Mucosa of stomach (tissue), 1 donor: ENCODE measurements at regions not wholly inside any gene's neighbourhood (a gene's known extent, or its start where the extent isn't known, plus 50 kb on each side); places are given as distances from the start of the nearest gene placed in this dataset.

Experiments
- H3K27me3 ChIP-seq: one replicate; pipeline ENCODE4 v1.7.0; 2013; ENCODE audit warnings: mild to moderate bottlenecking, low read length; ENCODE audit not compliant: control insufficient read depth, insufficient read depth
- H3K36me3 ChIP-seq: one replicate; pipeline ENCODE4 v1.7.0; 2013; ENCODE audit warnings: low read length; ENCODE audit not compliant: control insufficient read depth, insufficient read depth
- H3K4me1 ChIP-seq: one replicate; pipeline ENCODE4 v1.7.0; 2013; ENCODE audit warnings: mild to moderate bottlenecking, low read length; ENCODE audit not compliant: control insufficient read depth, insufficient read depth
- H3K4me3 ChIP-seq: one replicate; pipeline ENCODE4 v1.7.0; 2013; ENCODE audit warnings: low read length
- H3K9ac ChIP-seq: one replicate; pipeline ENCODE4 v1.7.0; 2013; ENCODE audit warnings: mild to moderate bottlenecking, low read length, moderate library complexity
- H3K9me3 ChIP-seq: one replicate; pipeline ENCODE4 v1.7.0; 2013; ENCODE audit warnings: mild to moderate bottlenecking, low read length, moderate library complexity; ENCODE audit not compliant: control insufficient read depth
- donor health status: Pancreatic carcinoma.

GRCh38 chr18:40925071-40925541 is 1029.9 kb upstream of the PIK3C3 start:
- Histone ChIP-seq H3K9me3 (no peaks in the 10 kb centered on the region), H3K9ac (no peak overlapping the region), H3K36me3 (no peaks in the 10 kb centered on the region), H3K27me3 (no peaks in the 10 kb centered on the region), H3K4me1 (no peaks in the 10 kb centered on the region), H3K4me3 (no peak overlapping the region)

- no peaks in the 10 kb centered on the region for H3K9me3 ChIP-seq
- H3K4me3 ChIP-seq: no peak overlapping the region
- H3K27me3 ChIP-seq: no peaks in the 10 kb centered on the region
- H3K4me1 ChIP-seq: no peaks in the 10 kb centered on the region
- H3K36me3 ChIP-seq: no peaks in the 10 kb centered on the region
- no peak overlapping the region for H3K9ac ChIP-seq
Observed at GRCh38 chr18:40921845-40922629, 1033.0 kb upstream of the PIK3C3 start.

- Histone ChIP-seq H3K4me1 (no peaks in the 10 kb centered on the region), H3K4me3 (no peak overlapping the region), H3K9me3 (no peaks in the 10 kb centered on the region)
Observed at GRCh38 chr18:40917056-40917455, 1038.0 kb upstream of the PIK3C3 start.

GRCh38 chr18:40915724-40916123 is 1039.3 kb upstream of the PIK3C3 start:
- Histone ChIP-seq H3K9ac (no peak overlapping the region), H3K27me3 (no peaks in the 10 kb centered on the region), H3K4me1 (no peaks in the 10 kb centered on the region), H3K36me3 (no peaks in the 10 kb centered on the region), H3K9me3 (no peaks in the 10 kb centered on the region), H3K4me3 (no peak overlapping the region)

More at GRCh38 chr18:40917056-40917455, 1038.0 kb upstream of the PIK3C3 start:
- Histone ChIP-seq H3K9ac (no peak overlapping the region), H3K36me3 (no peaks in the 10 kb centered on the region), H3K27me3 (no peaks in the 10 kb centered on the region)

- Histone ChIP-seq H3K9ac (no peak overlapping the region), H3K9me3 (no peaks in the 10 kb centered on the region), H3K4me1 (no peaks in the 10 kb centered on the region), H3K27me3 (no peaks in the 10 kb centered on the region), H3K4me3 (no peak overlapping the region), H3K36me3 (no peaks in the 10 kb centered on the region)
Observed at GRCh38 chr18:40911582-40912254, 1043.3 kb upstream of the PIK3C3 start.

- H3K36me3 ChIP-seq: no peaks in the 10 kb centered on the region
- H3K9me3 ChIP-seq: no peaks in the 10 kb centered on the region
- no peaks in the 10 kb centered on the region for H3K27me3 ChIP-seq
- no peaks in the 10 kb centered on the region for H3K4me1 ChIP-seq
- H3K9ac ChIP-seq: no peak overlapping the region
- H3K4me3 ChIP-seq: no peak overlapping the region
Observed at GRCh38 chr18:40911041-40911440, 1044.0 kb upstream of the PIK3C3 start.

- H3K36me3 ChIP-seq: no peaks in the 10 kb centered on the region
- H3K4me1 ChIP-seq: no peaks in the 10 kb centered on the region
- H3K9ac ChIP-seq: no peak overlapping the region
- H3K27me3 ChIP-seq: no peaks in the 10 kb centered on the region
- H3K4me3 ChIP-seq: no peak overlapping the region
- H3K9me3 ChIP-seq: no peaks in the 10 kb centered on the region
Observed at GRCh38 chr18:40907842-40908241, 1047.2 kb upstream of the PIK3C3 start.

- Histone ChIP-seq H3K27me3 (no peaks in the 10 kb centered on the region), H3K9ac (no peak overlapping the region), H3K4me1 (no peaks in the 10 kb centered on the region), H3K36me3 (no peaks in the 10 kb centered on the region), H3K9me3 (no peaks in the 10 kb centered on the region), H3K4me3 (no peak overlapping the region)
Observed at GRCh38 chr18:40904295-40904694, 1050.7 kb upstream of the PIK3C3 start.

- no peak overlapping the region for H3K4me3 ChIP-seq
- no peaks in the 10 kb centered on the region for H3K27me3 ChIP-seq
- no peak overlapping the region for H3K9ac ChIP-seq
- H3K9me3 ChIP-seq: no peaks in the 10 kb centered on the region
- no peaks in the 10 kb centered on the region for H3K36me3 ChIP-seq
- H3K4me1 ChIP-seq: no peaks in the 10 kb centered on the region
Observed at GRCh38 chr18:40902436-40902835, 1052.6 kb upstream of the PIK3C3 start.

GRCh38 chr18:40897884-40898283 is 1057.2 kb upstream of the PIK3C3 start:
- Histone ChIP-seq H3K4me3 (no peak overlapping the region), H3K36me3 (no peaks in the 10 kb centered on the region), H3K9me3 (no peaks in the 10 kb centered on the region), H3K9ac (no peak overlapping the region), H3K4me1 (no peaks in the 10 kb centered on the region), H3K27me3 (no peaks in the 10 kb centered on the region)

GRCh38 chr18:40883271-40883670 is 1071.8 kb upstream of the PIK3C3 start:
- H3K36me3 ChIP-seq: no peaks in the 10 kb centered on the region
- no peaks in the 10 kb centered on the region for H3K27me3 ChIP-seq
- H3K9ac ChIP-seq: no peak overlapping the region
- no peak overlapping the region for H3K4me3 ChIP-seq
- no peaks in the 10 kb centered on the region for H3K9me3 ChIP-seq
- no peaks in the 10 kb centered on the region for H3K4me1 ChIP-seq

- Histone ChIP-seq H3K27me3 (no peaks in the 10 kb centered on the region), H3K4me1 (no peaks in the 10 kb centered on the region), H3K9ac (no peak overlapping the region), H3K4me3 (no peak overlapping the region), H3K9me3 (no peaks in the 10 kb centered on the region), H3K36me3 (no peaks in the 10 kb centered on the region)
Observed at GRCh38 chr18:40882468-40882867, 1072.6 kb upstream of the PIK3C3 start.
